Activated CD4-positive, alpha-beta T cell treated with anti-CD3 and anti-CD28 coated beads, Interleukin-2, amount 10 ng/mL, durations not matched to agents 24 days and 14 days (primary cell): ENCODE measurements at regions not wholly inside any gene's neighbourhood (a gene's known extent, or its start where the extent isn't known, plus 50 kb on each side); places are given as distances from the start of the nearest gene placed in this dataset.

ENCODE experiments used
- DNase-seq: peaks from one replicate; pipeline ENCODE4 v3.0.0; 2022
- H3K27ac Mint-ChIP-seq: one replicate; pipeline ENCODE4 v1.8.0; 2022; ENCODE audit warnings: mild to moderate bottlenecking, mixed read lengths
- H3K27me3 Mint-ChIP-seq: one replicate; pipeline ENCODE4 v1.8.0; 2022; ENCODE audit warnings: mixed read lengths
- H3K36me3 Mint-ChIP-seq: one replicate; pipeline ENCODE4 v1.8.0; 2022; ENCODE audit warnings: low read depth, mild to moderate bottlenecking, mixed read lengths
- H3K4me1 Mint-ChIP-seq: one replicate; pipeline ENCODE4 v1.8.0; 2021; ENCODE audit warnings: mixed read lengths
- H3K4me3 Mint-ChIP-seq: one replicate; pipeline ENCODE4 v1.8.0; 2022; ENCODE audit warnings: mild to moderate bottlenecking, moderate library complexity, mixed read lengths
- H3K9me3 Mint-ChIP-seq: one replicate; pipeline ENCODE4 v1.8.0; 2021; ENCODE audit warnings: mixed read lengths
- intact Hi-C: fragments of 100-400 bp; cut with micrococcal nuclease; formaldehyde crosslinking; loops from one replicate; pipeline ENCODE4 v1.15.1; 2023

DNA sequence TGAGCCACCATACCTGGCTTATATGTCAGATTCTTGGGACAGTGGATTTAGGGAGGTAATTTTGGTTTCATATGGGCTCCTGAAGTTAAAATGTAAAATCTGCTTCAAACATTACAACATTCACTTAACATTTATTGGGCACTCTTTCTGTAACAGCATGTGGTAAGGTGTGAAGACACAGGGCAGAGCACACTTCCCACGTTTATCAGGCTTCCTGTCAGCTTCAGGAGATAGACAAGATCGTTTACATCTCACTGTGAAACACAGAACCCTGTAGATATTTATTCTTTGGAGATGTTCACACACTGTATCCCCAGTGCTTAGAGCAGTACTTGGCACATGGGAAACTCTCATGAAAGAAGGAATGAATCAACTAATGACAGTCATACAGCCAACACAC, 426.0 kb upstream of the RARB start:
- Mint-ChIP-seq H3K27me3 (no peaks in the 10 kb centered on the region), H3K4me1 (no peaks in the 10 kb centered on the region), H3K4me3 (no peak overlapping the region), H3K36me3 (no peaks in the 10 kb centered on the region), H3K27ac (no peak overlapping the region), H3K9me3 (no peaks in the 10 kb centered on the region)
- intact Hi-C loops: no loop called here
- DNase-seq: no peak

DNA sequence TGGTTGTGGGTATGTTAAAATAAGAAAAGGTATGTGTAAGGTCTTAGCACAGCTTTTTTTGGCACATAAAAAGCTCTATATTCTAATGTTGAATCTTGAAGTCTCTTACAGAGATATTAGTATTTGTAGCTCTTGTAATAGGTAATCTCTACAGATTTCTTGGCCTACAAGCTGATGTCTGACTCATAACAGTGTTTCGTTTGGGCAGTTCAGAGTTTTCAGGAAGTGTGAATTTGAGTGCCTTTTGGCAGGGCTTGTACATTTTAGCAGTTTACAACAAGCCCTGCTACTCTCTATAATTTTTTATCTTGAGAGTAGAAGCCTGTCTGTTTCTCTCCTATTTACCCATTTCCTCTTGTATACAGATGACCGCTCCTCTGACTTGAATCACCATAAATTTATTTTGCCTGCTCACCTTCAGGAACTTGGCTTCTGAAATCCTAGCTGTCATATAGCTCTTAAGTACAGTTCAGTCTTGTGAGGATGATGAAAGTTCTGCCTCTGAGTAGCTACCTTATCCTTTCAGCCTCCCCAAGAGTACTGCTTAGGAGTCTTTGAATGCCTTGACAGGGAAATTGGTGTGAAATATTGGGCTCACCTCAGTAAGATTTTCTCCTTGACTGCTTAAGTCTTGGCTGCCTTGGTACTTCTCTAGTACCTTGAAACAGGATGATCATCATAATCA, 419.9 kb upstream of the RARB start:
- no peak for DNase-seq
- Mint-ChIP-seq H3K36me3 (no peaks in the 10 kb centered on the region), H3K4me3 (no peak overlapping the region), H3K9me3 (no peaks in the 10 kb centered on the region), H3K27ac (no peak overlapping the region), H3K27me3 (no peaks in the 10 kb centered on the region), H3K4me1 (no peaks in the 10 kb centered on the region)
- intact Hi-C loops: no loop called here

- DNase-seq: no peak
- Mint-ChIP-seq H3K27me3 (no peaks in the 10 kb centered on the region), H3K4me1 (no peaks in the 10 kb centered on the region), H3K36me3 (no peaks in the 10 kb centered on the region), H3K4me3 (no peak overlapping the region), H3K9me3 (no peaks in the 10 kb centered on the region), H3K27ac (no peak overlapping the region)
- intact Hi-C loops: no loop called here
These were observed 418.4 kb upstream of the RARB start for GRCh38 chr3:25009665-25010064.

DNA sequence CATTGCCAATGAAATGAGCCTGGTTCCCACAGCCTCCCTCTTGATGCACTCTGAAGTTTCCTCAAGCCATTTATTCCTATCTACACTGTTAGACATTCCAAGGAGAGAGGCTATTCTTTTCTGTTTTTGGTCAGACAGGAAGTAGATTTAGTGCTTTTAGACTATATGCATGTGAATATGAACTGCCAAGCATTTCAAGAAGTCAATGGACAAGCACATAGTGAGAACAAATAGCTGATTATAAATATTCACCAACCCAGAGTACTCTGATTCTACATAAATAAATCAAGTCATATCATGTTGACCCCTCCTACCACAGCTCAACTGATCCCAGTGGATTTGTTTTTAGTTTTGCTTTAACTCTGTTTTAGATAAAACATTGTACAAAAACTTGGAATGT, 412.5 kb upstream of the RARB start:
- no peak for DNase-seq
- Mint-ChIP-seq H3K36me3 (no peaks in the 10 kb centered on the region), H3K27me3 (no peaks in the 10 kb centered on the region), H3K9me3 (no peaks in the 10 kb centered on the region), H3K4me3 (no peak overlapping the region), H3K27ac (no peak overlapping the region), H3K4me1 (no peaks in the 10 kb centered on the region)
- intact Hi-C loops: no loop called here

GRCh38 chr3:25018909-25019308, 409.2 kb upstream of the RARB start:
- Mint-ChIP-seq H3K4me3 (no peak overlapping the region), H3K4me1 (no peaks in the 10 kb centered on the region), H3K9me3 (no peaks in the 10 kb centered on the region), H3K27me3 (no peaks in the 10 kb centered on the region), H3K27ac (no peak overlapping the region), H3K36me3 (no peaks in the 10 kb centered on the region)
- intact Hi-C loops: no loop called here
- DNase-seq: no peak

DNA sequence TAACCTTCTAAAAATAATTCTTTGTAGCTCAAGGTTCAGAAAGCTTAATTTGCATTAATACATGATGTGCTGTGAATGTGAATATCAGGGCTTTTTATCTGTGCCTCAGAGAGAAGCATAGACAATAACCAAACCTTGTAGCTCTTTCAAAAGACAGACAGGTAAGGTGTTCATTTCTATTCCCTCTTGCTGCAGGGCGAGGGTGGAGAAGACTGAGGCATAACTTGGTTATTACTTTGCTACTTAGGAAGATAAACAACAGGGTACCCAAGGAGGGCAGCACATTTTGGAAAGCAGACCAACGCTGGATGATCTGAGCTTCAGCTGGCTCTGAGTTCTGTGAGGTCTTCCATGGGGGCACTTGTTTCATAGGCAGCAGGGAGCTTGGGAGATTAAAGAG, 408.6 kb upstream of the RARB start:
- intact Hi-C loops: no loop called here
- H3K4me1 Mint-ChIP-seq: no peaks in the 10 kb centered on the region
- H3K4me3 Mint-ChIP-seq: no peak overlapping the region

DNA sequence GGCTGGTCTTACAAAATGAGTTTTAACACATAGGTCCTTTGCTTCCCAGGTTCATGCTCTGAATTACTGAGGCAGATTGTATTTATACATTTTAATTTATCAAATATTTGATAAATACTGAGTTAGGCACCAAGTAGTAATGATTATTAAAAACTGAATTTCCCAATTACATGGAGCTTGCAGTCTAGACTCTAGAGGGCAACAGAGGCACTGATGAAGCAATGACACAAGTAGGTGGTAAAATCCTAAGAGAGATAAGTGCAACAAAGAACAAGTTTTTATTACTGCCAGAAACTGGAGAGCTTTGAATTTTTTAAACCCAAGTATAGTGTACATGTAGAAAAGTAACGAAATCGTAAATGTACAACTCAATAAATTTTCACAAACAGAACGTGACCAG, 406.2 kb upstream of the RARB start:
- Mint-ChIP-seq H3K4me1 (no peaks in the 10 kb centered on the region), H3K36me3 (no peaks in the 10 kb centered on the region), H3K27me3 (no peaks in the 10 kb centered on the region), H3K27ac (no peak overlapping the region), H3K9me3 (no peaks in the 10 kb centered on the region), H3K4me3 (no peak overlapping the region)
- DNase-seq: no peak
- intact Hi-C loops: no loop called here

More for the DNA sequence above, 408.6 kb upstream of the RARB start:
- H3K27me3 Mint-ChIP-seq: no peaks in the 10 kb centered on the region
- no peaks in the 10 kb centered on the region for H3K9me3 Mint-ChIP-seq
- no peaks in the 10 kb centered on the region for H3K36me3 Mint-ChIP-seq
- H3K27ac Mint-ChIP-seq: no peak overlapping the region
- DNase-seq: no peak

DNA sequence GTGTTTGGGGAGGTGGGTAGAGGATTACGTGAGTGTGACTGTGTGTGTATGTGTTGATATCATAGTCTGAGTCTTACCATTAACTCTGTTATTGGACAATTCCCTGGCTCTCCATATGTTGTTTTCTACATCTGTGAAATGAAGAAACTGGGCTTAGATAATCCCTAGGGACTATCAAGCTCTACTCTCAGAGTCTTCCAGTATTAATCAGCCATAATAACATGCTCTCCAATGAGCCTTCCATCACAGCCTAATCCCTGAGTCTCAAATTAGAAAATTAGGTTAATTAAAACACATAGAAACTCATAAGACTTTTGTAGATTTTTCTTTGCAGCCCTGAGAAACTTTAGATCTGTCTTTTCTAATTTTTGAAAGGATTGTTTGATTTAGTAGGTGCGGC, 404.2 kb upstream of the RARB start:
- intact Hi-C loops: no loop called here
- no peak overlapping the region for H3K4me3 Mint-ChIP-seq
- no peaks in the 10 kb centered on the region for H3K27me3 Mint-ChIP-seq
- H3K27ac Mint-ChIP-seq: no peak overlapping the region
- H3K4me1 Mint-ChIP-seq: no peaks in the 10 kb centered on the region
- no peaks in the 10 kb centered on the region for H3K9me3 Mint-ChIP-seq
- H3K36me3 Mint-ChIP-seq: no peaks in the 10 kb centered on the region
- DNase-seq: no peak

GRCh38 chr3:25025236-25025635, 402.8 kb upstream of the RARB start:
- Mint-ChIP-seq H3K4me3 (no peak overlapping the region), H3K36me3 (no peaks in the 10 kb centered on the region), H3K27ac (no peak overlapping the region), H3K27me3 (no peaks in the 10 kb centered on the region), H3K4me1 (no peaks in the 10 kb centered on the region), H3K9me3 (no peaks in the 10 kb centered on the region)
- intact Hi-C loops: no loop called here
- DNase-seq: no peak

DNA sequence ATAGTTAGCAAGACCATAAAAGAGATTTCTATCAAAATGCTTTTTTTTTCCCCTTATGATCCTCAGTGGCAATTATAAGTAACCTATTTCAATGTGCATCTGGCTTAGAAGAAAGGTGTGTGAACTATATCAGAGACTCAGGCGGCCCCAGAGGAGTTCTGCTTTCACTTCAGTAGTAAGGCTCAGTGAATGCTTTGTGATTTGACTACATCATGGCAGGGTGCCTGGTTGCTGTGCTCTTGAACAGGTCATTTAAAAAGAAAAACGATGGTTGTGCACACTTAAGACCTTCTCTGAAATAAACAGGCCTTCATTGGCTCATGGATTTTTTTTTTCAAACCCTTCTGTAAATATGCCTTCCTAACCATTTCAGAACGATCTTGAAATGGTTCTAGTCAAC, 400.4 kb upstream of the RARB start:
- H3K36me3 Mint-ChIP-seq: no peaks in the 10 kb centered on the region
- H3K4me1 Mint-ChIP-seq: no peaks in the 10 kb centered on the region
- no peak overlapping the region for H3K27ac Mint-ChIP-seq
- DNase-seq: no peak
- no peaks in the 10 kb centered on the region for H3K9me3 Mint-ChIP-seq
- no peaks in the 10 kb centered on the region for H3K27me3 Mint-ChIP-seq
- intact Hi-C loops: no loop called here
- H3K4me3 Mint-ChIP-seq: no peak overlapping the region

- H3K4me3 Mint-ChIP-seq: no peak overlapping the region
- H3K4me1 Mint-ChIP-seq: no peaks in the 10 kb centered on the region
- DNase-seq: no peak
- intact Hi-C loops: no loop called here
- no peaks in the 10 kb centered on the region for H3K27me3 Mint-ChIP-seq
- no peaks in the 10 kb centered on the region for H3K36me3 Mint-ChIP-seq
- no peaks in the 10 kb centered on the region for H3K9me3 Mint-ChIP-seq
- H3K27ac Mint-ChIP-seq: no peak overlapping the region
These were observed 398.2 kb upstream of the RARB start for GRCh38 chr3:25029820-25030219.

DNA sequence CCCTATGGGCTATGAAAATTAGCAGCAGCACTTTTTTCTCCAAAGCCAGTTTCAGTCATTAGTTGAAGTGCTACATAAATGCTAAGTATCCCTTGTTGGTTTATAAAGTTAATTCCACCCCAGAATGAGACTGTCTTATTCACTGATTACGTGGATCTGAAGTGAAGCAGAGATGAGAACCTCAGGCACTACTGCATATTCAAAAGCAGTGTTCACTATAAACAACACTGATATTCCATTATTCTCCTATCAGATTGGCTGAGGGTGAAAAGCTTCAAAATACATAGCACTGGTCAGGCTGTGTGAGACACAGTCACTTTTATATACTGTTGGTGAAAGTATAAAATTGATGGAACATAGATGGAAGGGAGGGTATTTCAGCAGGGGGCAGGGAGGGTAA, 395.7 kb upstream of the RARB start:
- Mint-ChIP-seq H3K27me3 (no peaks in the 10 kb centered on the region), H3K4me3 (no peak overlapping the region), H3K27ac (no peak overlapping the region), H3K9me3 (no peaks in the 10 kb centered on the region), H3K4me1 (no peaks in the 10 kb centered on the region), H3K36me3 (no peaks in the 10 kb centered on the region)
- no peak for DNase-seq
- intact Hi-C loops: no loop called here

GRCh38 chr3:25033407-25034029, 394.5 kb upstream of the RARB start:
- H3K36me3 Mint-ChIP-seq: no peaks in the 10 kb centered on the region
- DNase-seq: peak; percentile 64
- H3K27ac Mint-ChIP-seq: no peak overlapping the region
- H3K27me3 Mint-ChIP-seq: no peaks in the 10 kb centered on the region
- H3K4me3 Mint-ChIP-seq: no peak overlapping the region
- intact Hi-C loops: no loop called here
- H3K9me3 Mint-ChIP-seq: no peaks in the 10 kb centered on the region
- H3K4me1 Mint-ChIP-seq: no peaks in the 10 kb centered on the region

GRCh38 chr3:25035526-25035925, 392.5 kb upstream of the RARB start:
- intact Hi-C loops: no loop called here
- Mint-ChIP-seq H3K4me1 (no peaks in the 10 kb centered on the region), H3K9me3 (peaks cover 3% of the 10 kb centered on the region), H3K4me3 (no peak overlapping the region), H3K27ac (no peak overlapping the region), H3K36me3 (no peaks in the 10 kb centered on the region), H3K27me3 (no peaks in the 10 kb centered on the region)
- DNase-seq: no peak

DNA sequence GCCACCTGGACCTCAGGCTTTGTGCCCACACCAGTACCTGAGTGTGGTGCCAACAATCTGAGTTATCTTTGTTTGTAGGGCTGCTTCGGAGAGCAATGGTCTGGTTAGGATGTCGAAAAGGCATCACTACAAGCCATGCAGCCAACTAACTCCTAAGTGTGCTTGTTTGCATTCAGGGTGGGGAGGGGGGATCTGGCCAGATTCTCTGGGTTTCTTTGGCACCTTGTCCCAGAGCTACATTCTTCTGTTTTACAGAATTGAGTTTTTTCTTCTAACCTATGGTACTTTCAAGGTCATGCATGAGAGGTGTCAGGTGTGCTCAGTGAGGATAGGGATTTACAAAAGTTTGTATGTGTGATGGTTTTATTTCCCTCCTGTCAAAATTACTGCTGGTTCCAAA, 391.4 kb upstream of the RARB start:
- Mint-ChIP-seq H3K27me3 (no peaks in the 10 kb centered on the region), H3K9me3 (peaks cover 3% of the 10 kb centered on the region), H3K4me1 (no peaks in the 10 kb centered on the region), H3K27ac (no peak overlapping the region), H3K36me3 (no peaks in the 10 kb centered on the region), H3K4me3 (no peak overlapping the region)
- no peak for DNase-seq
- intact Hi-C loops: no loop called here
